Bronchial epithelial cell (primary cell): ENCODE measurements at regions not wholly inside any gene's neighbourhood (a gene's known extent, or its start where the extent isn't known, plus 50 kb on each side); places are given as distances from the start of the nearest gene placed in this dataset.

Source experiments
- DNase-seq: peaks from one replicate; pipeline ENCODE4 v3.0.0-alpha.2; 2010; ENCODE audit warnings: low read depth
- FAIRE-seq: peaks from 2 replicates; lab custom pipeline; 2011; peaks lifted over from hg19 to GRCh38; lab: Jason Lieb, UNC
- H3K27me3 ChIP-seq: 2 replicates; pipeline ENCODE4 v1.5.1; 2011; ENCODE audit warnings: low read length; ENCODE audit not compliant: control insufficient read depth, insufficient read depth
- H3K36me3 ChIP-seq: 2 replicates; pipeline ENCODE4 v1.5.1; 2011; ENCODE audit warnings: low read length; ENCODE audit not compliant: control insufficient read depth, insufficient read depth
- H3K4me3 ChIP-seq: 2 replicates; pipeline ENCODE4 v1.5.1; 2011; ENCODE audit warnings: mild to moderate bottlenecking, low read depth, low read length, control low read depth
- TF ChIP-seq, protein P1 (sequence below): IDR thresholded peaks from 2 replicates; pipeline ENCODE4 v1.5.1; 2011; ENCODE audit warnings: mild to moderate bottlenecking, moderate library complexity, low read length, control low read depth, inconsistent platforms; ENCODE audit not compliant: insufficient read depth, severe bottlenecking

DNA sequence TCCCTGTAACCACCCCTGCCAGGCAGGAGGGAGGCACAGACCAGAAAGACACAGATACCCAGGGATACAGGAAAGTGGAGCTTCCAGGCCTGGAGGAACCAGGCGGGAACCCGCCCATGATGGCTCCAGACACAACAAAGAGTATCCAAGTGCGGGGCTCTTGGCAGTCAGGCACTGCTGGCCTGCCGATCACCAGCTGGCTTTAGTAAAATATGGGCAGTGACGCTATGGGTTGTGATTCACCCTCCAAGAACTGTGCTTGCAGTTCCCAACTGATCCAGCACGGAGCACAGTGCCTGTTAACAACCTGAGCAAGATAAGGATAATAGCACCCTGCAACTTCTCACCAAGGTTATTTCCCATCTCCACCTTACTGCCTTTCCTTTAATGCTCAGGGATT is 463.3 kb downstream of the IRX1 start:
- Histone ChIP-seq H3K27me3 (no peaks in the 10 kb centered on the region), H3K36me3 (no peaks in the 10 kb centered on the region), H3K4me3 (no peak overlapping the region)
- DNase-seq (no peak), FAIRE-seq (no peak)
- TF ChIP-seq, protein P1, sequence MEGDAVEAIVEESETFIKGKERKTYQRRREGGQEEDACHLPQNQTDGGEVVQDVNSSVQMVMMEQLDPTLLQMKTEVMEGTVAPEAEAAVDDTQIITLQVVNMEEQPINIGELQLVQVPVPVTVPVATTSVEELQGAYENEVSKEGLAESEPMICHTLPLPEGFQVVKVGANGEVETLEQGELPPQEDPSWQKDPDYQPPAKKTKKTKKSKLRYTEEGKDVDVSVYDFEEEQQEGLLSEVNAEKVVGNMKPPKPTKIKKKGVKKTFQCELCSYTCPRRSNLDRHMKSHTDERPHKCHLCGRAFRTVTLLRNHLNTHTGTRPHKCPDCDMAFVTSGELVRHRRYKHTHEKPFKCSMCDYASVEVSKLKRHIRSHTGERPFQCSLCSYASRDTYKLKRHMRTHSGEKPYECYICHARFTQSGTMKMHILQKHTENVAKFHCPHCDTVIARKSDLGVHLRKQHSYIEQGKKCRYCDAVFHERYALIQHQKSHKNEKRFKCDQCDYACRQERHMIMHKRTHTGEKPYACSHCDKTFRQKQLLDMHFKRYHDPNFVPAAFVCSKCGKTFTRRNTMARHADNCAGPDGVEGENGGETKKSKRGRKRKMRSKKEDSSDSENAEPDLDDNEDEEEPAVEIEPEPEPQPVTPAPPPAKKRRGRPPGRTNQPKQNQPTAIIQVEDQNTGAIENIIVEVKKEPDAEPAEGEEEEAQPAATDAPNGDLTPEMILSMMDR = no peak

DNA sequence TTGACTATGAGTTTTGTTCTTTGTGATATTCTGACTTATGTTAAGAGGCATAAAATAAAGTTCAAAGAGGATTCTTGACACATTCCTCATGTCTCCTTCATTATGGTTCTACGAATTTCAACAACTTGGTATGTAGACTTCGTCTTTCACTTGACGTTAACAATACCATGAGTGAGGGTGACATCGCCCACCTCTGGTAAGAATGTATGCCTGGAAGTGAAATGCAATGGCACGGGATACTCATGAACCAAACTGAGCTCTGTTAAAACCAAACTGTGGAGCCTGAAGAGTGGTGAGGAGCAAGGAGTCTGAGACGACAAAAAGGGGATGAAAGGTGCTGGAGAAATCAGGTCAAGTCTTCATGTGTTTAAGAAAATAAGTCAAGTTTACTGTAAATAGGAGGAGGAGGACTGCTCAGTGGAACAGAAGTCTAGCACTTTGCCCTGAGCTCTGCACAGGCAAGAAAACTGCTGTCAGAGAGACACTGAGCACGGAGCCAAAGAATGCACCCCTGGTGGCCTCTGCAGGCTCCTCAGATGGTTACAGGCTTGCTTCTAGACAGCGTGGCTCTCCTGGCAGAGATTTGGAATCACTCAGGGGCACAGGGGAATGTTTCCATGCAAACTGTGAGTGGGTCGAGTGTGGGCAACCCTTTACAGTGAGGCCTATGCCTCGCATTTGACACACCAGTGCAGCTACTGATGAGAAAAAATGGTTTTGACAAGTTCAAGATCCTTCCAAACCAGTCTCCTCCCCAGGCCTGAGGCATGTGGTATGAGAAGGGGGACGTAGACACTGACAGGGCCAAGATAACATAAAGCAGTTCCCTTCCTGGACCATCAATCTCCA is 470.1 kb downstream of the IRX1 start:
- DNase-seq (no peak), FAIRE-seq (no peak)
- H3K36me3 ChIP-seq = no peaks in the 10 kb centered on the region
- no peak overlapping the region for H3K4me3 ChIP-seq
- TF ChIP-seq, protein P1 = no peak
- H3K27me3 ChIP-seq = no peaks in the 10 kb centered on the region

DNA sequence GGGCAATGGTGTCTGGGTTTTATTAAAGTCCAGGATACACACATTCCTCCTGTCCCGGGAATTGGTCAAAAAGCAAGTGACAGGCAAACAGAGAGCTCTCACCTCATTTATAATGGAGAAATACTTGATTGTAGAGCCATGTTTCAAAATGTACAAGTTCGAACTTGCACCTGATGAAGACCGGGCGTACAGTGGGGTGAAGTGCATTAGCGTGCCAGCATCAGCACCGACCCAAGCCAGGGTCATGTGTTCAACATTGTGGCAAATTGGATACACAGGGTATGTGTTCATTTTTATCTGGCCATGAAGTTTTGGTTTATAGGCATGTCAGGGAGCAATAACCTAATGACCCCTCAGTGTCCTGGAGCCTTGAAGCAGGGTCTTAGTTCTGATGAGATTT is 472.5 kb downstream of the IRX1 start:
- Histone ChIP-seq H3K4me3 (no peak overlapping the region), H3K27me3 (no peaks in the 10 kb centered on the region), H3K36me3 (no peaks in the 10 kb centered on the region)
- DNase-seq = no peak
- TF ChIP-seq, protein P1 = no peak
- no peak for FAIRE-seq

DNA sequence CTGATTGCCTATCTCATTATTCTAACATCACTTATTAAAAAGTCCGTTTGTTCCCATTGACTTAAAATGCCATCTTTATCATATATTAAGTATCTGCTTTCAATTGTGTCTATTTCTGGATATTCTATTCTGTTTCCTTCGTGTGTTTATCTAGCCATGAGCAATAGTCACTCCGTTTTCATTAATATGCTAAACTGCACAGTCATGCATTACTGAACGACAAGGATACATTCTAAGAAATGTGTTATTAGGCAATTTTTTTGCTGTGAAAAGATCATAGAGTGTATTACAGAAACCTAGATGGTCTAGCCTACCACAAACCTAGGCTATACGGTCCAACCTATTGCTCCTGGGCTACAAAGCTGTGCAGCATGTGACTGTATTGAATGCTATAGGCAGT is 482.9 kb downstream of the IRX1 start:
- Histone ChIP-seq H3K27me3 (no peaks in the 10 kb centered on the region), H3K36me3 (no peaks in the 10 kb centered on the region), H3K4me3 (no peak overlapping the region)
- TF ChIP-seq, protein P1 = no peak
- no peak for DNase-seq
- FAIRE-seq = no peak

DNA sequence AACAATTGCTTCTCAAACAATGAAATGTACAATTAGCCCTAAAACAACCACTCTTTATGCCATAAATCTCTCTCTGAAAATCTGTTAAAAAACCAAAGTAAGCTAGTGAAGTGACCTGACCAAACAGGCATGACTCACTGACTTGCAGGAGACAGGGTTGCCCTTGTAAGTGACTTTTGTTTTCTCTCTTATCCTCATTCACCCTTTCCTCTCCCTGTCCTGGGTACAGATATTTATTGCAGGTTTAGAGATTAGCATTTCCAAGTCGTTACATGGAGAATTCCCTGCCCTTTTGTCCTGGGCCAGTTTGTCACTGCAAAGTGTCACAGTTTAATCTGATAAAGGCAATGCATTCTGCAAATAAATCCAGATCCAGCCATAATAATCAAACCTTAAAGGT is 484.2 kb downstream of the IRX1 start:
- Histone ChIP-seq H3K36me3 (no peaks in the 10 kb centered on the region), H3K27me3 (no peaks in the 10 kb centered on the region), H3K4me3 (no peak overlapping the region)
- DNase-seq (no peak), FAIRE-seq (no peak)
- TF ChIP-seq, protein P1 = no peak

DNA sequence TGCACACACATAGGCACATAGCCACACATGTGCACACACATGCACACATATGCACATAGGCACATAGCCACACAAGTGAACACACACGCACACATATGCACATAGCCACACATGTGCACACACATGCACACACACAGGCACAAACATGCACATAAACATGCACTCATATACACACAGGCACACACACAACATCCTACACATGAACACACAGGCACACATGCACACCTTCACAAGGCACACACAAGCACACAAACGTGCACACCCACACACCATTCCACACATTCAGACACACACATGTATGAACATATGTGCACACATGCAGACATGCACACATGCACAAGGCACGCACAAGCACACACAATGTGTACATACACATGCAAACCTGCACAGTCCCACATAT is 484.7 kb downstream of the IRX1 start:
- TF ChIP-seq, protein P1 = no peak
- Histone ChIP-seq H3K36me3 (no peaks in the 10 kb centered on the region), H3K27me3 (no peaks in the 10 kb centered on the region), H3K4me3 (no peak overlapping the region)
- DNase-seq (no peak), FAIRE-seq (peak; percentile 98)
